ENCODE measurements at regions not wholly inside any gene's neighbourhood (a gene's known extent, or its start where the extent isn't known, plus 50 kb on each side); places are given as distances from the start of the nearest gene placed in this dataset.
"Not testable (repeated sequence)": the region's sequence is repeated elsewhere in the genome, so short reads cannot be mapped to it uniquely, and the experiment has no call there.

DNA sequence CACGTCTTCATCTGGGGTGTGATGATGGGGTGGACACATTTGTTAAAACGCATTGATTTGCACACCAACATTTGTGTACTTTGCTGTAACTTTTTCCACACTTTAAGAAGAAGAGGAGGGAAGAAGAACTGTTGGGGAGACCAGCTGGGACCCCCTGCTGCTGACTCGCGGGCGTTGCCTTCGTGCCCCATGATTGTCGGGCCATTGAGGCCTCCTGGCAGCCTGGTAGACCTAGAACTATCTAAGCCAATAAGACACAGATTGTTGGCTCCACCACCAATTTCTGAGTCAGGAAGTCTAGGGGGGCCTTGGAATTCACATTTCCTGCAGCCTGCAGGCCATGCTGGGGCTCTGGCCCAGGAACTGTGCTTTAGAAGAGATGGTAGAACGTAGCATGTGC is 105.5 kb downstream of the TNFRSF13B start:
- POLR2A ChIA-PET = no interaction called here
- no peak overlapping the region for H3K4me3 ChIP-seq (ENCODE audit: low read depth, low read length)
- TF ChIP-seq, protein P1, sequence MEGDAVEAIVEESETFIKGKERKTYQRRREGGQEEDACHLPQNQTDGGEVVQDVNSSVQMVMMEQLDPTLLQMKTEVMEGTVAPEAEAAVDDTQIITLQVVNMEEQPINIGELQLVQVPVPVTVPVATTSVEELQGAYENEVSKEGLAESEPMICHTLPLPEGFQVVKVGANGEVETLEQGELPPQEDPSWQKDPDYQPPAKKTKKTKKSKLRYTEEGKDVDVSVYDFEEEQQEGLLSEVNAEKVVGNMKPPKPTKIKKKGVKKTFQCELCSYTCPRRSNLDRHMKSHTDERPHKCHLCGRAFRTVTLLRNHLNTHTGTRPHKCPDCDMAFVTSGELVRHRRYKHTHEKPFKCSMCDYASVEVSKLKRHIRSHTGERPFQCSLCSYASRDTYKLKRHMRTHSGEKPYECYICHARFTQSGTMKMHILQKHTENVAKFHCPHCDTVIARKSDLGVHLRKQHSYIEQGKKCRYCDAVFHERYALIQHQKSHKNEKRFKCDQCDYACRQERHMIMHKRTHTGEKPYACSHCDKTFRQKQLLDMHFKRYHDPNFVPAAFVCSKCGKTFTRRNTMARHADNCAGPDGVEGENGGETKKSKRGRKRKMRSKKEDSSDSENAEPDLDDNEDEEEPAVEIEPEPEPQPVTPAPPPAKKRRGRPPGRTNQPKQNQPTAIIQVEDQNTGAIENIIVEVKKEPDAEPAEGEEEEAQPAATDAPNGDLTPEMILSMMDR (IDR thresholded peaks at IDR 0.05; ENCODE audit: insufficient read depth, low read depth, low read length) = no peak
- peaks cover 3% of the 10 kb centered on the region for H3K27me3 ChIP-seq (ENCODE audit: control insufficient read depth, insufficient read depth, low read length)
- H3K36me3 ChIP-seq (ENCODE audit: control insufficient read depth, insufficient read depth, low read length) = no peaks in the 10 kb centered on the region
- DNase-seq (ENCODE audit: low read depth) = no peak
- CTCF ChIA-PET = no interaction called here

DNA sequence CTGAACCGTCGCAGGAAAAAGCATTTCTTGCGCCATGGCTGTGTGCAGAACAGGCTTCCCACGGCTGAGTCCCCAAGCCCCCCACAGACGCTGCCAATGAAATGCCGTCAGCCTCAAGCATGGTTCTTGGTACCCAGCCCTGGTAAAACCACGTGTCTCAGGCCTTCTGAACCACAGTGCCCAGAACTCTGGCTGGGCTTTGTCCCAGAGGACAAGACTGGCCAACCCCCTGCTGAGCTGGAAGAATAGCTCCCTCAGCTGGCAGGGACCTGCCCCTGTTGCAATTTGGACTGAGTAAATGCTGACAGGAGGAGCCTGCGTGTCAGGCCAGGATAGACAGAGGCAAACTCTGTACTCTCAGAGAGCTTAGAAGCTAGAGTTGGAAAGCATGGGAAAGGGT is 106.2 kb downstream of the TNFRSF13B start:
- DNase-seq (ENCODE audit: low read depth); POLR2A ChIA-PET; H3K27me3 ChIP-seq (ENCODE audit: control insufficient read depth, insufficient read depth, low read length); CTCF ChIA-PET; H3K4me3 ChIP-seq (ENCODE audit: low read depth, low read length); H3K36me3 ChIP-seq (ENCODE audit: control insufficient read depth, insufficient read depth, low read length): not testable (repeated sequence)

DNA sequence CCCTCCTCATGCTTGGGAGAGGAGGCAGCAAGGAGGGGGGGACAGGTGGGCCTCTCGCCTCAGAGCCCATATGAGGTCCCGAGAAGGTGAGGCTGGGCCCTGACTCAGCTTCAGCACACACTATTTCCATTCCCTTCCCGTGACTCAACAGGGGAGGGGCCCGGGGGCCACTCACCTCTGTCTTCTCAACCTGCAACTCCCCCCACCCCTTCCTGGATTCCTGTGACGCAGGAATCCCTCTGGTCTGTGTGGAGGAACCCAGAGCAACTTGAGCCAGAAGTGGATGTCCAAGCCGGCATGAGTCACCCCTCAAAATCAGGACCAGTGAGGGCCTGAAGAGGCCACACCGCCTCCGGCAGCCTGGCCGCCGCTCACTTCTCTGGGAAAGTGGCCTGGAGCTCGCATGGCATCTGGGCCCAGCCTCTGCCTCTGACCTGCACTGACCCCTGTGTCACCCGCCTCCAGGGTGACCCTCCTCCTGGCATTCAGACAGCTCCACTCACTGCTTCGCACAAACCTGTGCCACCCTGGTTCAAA is 106.8 kb downstream of the TNFRSF13B start:
- CTCF ChIA-PET; H3K36me3 ChIP-seq (ENCODE audit: control insufficient read depth, insufficient read depth, low read length); POLR2A ChIA-PET; DNase-seq (ENCODE audit: low read depth); H3K27me3 ChIP-seq (ENCODE audit: control insufficient read depth, insufficient read depth, low read length); H3K4me3 ChIP-seq (ENCODE audit: low read depth, low read length): not testable (repeated sequence)

DNA sequence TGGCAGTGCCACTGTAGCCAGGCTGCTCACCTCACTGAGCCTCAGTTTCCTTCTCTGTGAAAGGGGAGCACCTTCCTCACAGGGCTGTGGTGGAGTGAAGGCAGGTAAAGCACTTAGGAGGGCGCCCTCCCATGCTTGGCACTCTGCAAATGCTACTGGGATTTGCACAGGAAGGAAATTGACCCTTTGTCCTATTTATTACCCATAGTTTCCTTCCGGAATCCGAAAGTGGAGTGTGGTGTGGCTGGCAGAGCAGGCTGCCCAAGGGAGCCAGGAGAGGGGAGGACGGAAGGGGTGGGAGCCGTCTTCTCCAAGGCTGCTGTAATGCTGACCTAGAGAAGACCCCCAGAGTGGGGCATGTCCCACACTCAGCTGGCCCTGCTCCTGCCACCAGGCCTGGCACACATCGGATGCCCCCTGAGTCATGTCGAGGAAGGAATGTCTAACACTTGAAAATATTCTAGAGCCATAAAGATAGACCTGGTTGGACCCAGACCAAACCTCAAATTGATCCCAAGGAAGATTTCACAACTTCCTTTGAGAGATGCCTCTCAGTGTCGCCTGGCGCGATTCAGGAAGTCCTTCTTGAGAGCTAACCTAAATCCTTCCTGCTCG is 107.3 kb downstream of the TNFRSF13B start:
- H3K27me3 ChIP-seq (ENCODE audit: control insufficient read depth, insufficient read depth, low read length); POLR2A ChIA-PET; H3K4me3 ChIP-seq (ENCODE audit: low read depth, low read length); H3K36me3 ChIP-seq (ENCODE audit: control insufficient read depth, insufficient read depth, low read length); CTCF ChIA-PET: not testable (repeated sequence)
- peak; percentile 25 for DNase-seq (ENCODE audit: low read depth)

DNA sequence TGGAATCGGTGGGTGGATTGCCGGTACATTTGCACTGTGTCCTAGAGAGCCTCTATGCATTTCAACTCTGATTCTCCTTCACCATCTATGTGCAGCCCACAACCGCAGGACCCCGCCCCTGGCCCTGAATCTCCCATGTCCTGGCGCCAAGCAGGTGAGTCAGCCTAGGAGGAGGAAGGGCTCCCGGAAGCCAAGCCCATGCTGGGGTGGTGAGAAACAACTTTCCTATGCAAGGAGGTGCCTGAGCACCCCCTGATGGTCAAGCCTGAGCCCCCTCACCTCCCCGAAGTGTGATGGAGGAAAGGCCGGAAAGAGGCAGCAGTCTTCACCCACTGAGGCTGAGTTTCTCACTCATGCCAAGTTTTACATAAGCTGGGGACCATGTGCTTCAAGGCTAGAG is 110.8 kb downstream of the TNFRSF13B start:
- DNase-seq (ENCODE audit: low read depth); POLR2A ChIA-PET; H3K4me3 ChIP-seq (ENCODE audit: low read depth, low read length); CTCF ChIA-PET; H3K27me3 ChIP-seq (ENCODE audit: control insufficient read depth, insufficient read depth, low read length); H3K36me3 ChIP-seq (ENCODE audit: control insufficient read depth, insufficient read depth, low read length): not testable (repeated sequence)

DNA sequence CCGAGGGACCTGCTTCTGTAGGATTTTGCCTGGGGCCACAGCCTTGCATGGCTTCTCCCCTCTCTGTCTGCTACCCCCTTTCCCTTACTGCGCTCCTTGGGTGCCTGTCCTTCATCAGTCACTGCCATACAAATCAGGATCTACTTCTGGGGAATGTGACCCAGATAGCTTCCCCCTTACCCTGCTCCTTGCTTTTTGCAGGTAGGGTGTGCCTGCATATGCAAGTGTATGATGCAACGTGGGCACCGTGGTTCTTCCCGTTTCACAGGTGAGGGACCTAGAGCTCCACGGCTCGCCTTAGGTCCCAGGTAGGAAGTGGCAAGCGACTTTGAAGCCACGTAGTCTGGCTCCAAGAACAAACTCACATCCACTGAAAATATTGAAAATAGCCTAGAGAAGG is 111.5 kb downstream of the TNFRSF13B start:
- H3K36me3 ChIP-seq (ENCODE audit: control insufficient read depth, insufficient read depth, low read length); DNase-seq (ENCODE audit: low read depth); H3K27me3 ChIP-seq (ENCODE audit: control insufficient read depth, insufficient read depth, low read length); POLR2A ChIA-PET; H3K4me3 ChIP-seq (ENCODE audit: low read depth, low read length); CTCF ChIA-PET: not testable (repeated sequence)

DNA sequence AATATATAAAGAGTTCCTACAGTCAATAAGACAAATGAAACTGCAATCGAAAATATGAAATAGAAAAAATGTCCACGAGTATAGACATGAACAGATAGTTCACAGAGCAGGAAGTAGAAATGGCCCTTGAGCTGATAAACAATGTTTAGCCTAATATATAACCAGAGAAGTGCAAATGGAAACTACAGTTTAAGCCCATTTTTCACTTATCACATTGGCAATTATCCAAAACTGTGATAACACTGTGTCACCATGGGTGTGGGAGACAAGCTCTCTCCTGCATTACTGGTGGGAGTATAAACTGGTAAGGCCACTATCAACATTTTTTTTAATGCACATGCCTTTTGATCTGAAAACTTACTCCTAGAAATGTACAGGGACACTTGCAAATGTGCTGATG is 112.4 kb downstream of the TNFRSF13B start:
- H3K4me3 ChIP-seq (ENCODE audit: low read depth, low read length); POLR2A ChIA-PET; H3K36me3 ChIP-seq (ENCODE audit: control insufficient read depth, insufficient read depth, low read length); DNase-seq (ENCODE audit: low read depth); CTCF ChIA-PET; H3K27me3 ChIP-seq (ENCODE audit: control insufficient read depth, insufficient read depth, low read length): not testable (repeated sequence)

DNA sequence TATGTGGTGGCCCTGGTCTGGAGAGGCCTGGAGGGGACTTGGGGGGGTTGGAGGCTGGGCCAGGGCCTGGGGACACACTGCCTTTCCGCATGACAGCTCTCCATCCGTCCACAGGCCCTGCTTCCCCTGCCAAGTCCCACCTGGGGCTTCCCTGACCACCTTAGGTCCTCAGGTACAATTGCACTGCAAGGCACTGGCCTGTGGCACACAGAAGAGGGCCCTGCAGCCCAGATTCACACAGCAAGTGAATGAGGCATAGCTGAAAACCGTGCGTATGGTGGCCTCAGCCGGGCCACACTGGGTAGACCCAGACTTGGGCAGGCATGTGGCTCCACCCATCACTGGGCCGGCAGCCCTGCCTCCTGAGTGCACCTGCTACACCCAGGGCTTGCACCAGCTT is 114.2 kb downstream of the TNFRSF13B start:
- DNase-seq (ENCODE audit: low read depth); H3K4me3 ChIP-seq (ENCODE audit: low read depth, low read length); H3K36me3 ChIP-seq (ENCODE audit: control insufficient read depth, insufficient read depth, low read length); CTCF ChIA-PET; H3K27me3 ChIP-seq (ENCODE audit: control insufficient read depth, insufficient read depth, low read length); POLR2A ChIA-PET: not testable (repeated sequence)

DNA sequence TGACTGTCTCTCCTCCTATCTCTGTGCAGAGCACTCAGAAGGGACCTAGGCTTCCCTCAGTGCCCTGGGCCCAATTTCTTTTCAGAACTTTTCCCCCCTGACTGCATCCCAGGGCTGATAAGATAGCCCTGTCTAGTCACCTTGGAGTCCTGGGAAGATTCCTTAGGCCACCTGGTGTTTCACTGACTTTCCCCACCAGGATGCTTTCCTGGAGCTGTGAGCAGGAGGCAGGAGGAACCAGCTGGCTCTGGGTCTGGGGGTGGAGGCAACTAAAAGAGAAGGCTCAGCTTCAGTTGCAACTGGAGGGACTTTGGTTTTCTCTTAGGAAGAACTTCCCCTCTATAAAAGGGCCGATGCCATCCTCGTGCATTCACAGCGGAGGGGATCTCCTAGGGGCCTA is 115.1 kb downstream of the TNFRSF13B start:
- DNase-seq (ENCODE audit: low read depth); H3K4me3 ChIP-seq (ENCODE audit: low read depth, low read length); POLR2A ChIA-PET; H3K27me3 ChIP-seq (ENCODE audit: control insufficient read depth, insufficient read depth, low read length); CTCF ChIA-PET; H3K36me3 ChIP-seq (ENCODE audit: control insufficient read depth, insufficient read depth, low read length): not testable (repeated sequence)

DNA sequence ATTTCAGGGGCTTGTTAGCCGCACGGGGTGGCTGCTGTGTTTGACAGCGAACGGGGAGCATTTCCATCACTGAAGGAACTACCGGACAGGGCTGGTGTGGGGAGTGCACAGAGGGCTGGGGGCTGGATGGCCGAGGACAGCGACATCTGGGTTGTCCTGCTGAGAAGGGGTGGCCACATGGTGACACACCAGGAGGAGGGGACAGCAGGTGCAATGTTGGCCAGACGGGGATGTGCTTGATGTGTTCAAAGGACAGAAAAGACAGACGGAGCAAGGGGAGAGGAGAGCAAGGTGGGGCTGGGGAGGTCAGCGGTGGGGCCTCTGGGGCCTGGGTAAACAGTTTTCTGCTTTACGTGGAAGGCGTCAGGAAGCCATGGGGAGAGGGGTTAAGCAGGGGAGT is 115.7 kb downstream of the TNFRSF13B start:
- H3K4me3 ChIP-seq (ENCODE audit: low read depth, low read length); CTCF ChIA-PET; DNase-seq (ENCODE audit: low read depth); POLR2A ChIA-PET; H3K27me3 ChIP-seq (ENCODE audit: control insufficient read depth, insufficient read depth, low read length); H3K36me3 ChIP-seq (ENCODE audit: control insufficient read depth, insufficient read depth, low read length): not testable (repeated sequence)

DNA sequence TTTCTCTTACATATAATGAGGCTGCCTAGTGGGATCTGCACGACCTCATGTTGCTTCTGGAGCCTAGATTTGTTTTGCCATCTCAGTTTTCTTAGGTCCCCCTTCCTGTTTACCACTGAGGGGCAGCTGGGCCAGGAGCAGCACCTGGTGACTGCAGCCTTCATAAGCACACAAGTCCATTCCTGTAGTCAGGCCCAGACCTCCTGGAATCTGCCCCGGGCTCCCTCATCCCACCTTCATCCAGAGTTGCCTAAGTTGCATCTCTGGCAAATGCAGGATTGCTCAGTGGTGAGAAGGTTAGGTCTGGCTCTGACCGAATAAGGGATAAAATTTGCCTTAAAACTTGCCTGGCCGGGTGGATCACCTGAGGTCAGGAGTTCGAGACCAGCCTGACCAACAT is 117.3 kb downstream of the TNFRSF13B start:
- H3K36me3 ChIP-seq (ENCODE audit: control insufficient read depth, insufficient read depth, low read length); POLR2A ChIA-PET; CTCF ChIA-PET; DNase-seq (ENCODE audit: low read depth); H3K27me3 ChIP-seq (ENCODE audit: control insufficient read depth, insufficient read depth, low read length); H3K4me3 ChIP-seq (ENCODE audit: low read depth, low read length): not testable (repeated sequence)
